ENCODE measurements at regions not wholly inside any gene's neighbourhood (a gene's known extent, or its start where the extent isn't known, plus 50 kb on each side); places are given as distances from the start of the nearest gene placed in this dataset.

DNA sequence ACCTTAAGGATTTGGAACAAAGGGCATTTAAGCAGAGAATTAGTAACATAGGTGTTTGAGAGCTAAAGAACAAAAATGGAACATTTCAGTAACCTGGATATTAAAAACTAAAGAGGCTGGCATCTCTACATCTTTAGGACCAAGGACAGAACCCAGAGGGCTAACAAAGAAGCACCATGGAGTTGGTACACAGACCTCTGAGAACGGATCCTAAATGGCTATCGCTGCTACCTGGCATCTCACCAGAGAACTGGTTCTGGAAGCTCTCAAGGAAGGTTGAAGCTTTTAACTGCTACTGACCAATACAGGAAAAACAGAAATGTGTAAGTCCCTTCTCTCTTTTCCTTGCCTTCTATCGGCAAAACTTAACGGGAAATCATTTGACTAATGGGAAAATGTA lies 118.4 kb upstream of the TLL1 start:
- no peak overlapping the region for H3K4me3 ChIP-seq
- intact Hi-C loops (cut with DNase I): no loop called here
- no peak for DNase-seq
- 91 to 93% methylated on average over 4 of the region's 4 CpGs for WGBS, 2 donors
- no peaks in the 10 kb centered on the region for H3K27me3 ChIP-seq
- no peaks in the 10 kb centered on the region for H3K36me3 ChIP-seq (replicated peaks in 1 of 2; ENCODE audit: insufficient read depth in 1 of 2, low read depth in 2 of 2)
- TF ChIP-seq, protein P1, sequence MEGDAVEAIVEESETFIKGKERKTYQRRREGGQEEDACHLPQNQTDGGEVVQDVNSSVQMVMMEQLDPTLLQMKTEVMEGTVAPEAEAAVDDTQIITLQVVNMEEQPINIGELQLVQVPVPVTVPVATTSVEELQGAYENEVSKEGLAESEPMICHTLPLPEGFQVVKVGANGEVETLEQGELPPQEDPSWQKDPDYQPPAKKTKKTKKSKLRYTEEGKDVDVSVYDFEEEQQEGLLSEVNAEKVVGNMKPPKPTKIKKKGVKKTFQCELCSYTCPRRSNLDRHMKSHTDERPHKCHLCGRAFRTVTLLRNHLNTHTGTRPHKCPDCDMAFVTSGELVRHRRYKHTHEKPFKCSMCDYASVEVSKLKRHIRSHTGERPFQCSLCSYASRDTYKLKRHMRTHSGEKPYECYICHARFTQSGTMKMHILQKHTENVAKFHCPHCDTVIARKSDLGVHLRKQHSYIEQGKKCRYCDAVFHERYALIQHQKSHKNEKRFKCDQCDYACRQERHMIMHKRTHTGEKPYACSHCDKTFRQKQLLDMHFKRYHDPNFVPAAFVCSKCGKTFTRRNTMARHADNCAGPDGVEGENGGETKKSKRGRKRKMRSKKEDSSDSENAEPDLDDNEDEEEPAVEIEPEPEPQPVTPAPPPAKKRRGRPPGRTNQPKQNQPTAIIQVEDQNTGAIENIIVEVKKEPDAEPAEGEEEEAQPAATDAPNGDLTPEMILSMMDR (IDR thresholded peaks at IDR 0.05): no peak
- no peak for TF ChIP-seq POLR2A (IDR thresholded peaks at IDR 0.05)
- no peaks in the 10 kb centered on the region for H3K4me1 ChIP-seq
- ATAC-seq: no peak
- H3K27ac ChIP-seq: no peak overlapping the region
- no peaks in the 10 kb centered on the region for H3K9me3 ChIP-seq

GRCh38 chr4:165756836-165757235 lies 116.2 kb upstream of the TLL1 start:
- Histone ChIP-seq H3K27ac (no peak overlapping the region), H3K4me1 (no peaks in the 10 kb centered on the region), H3K36me3 (replicated peaks in 1 of 2; ENCODE audit: insufficient read depth in 1 of 2, low read depth in 2 of 2) (no peaks in the 10 kb centered on the region), H3K27me3 (no peaks in the 10 kb centered on the region), H3K9me3 (no peaks in the 10 kb centered on the region), H3K4me3 (no peak overlapping the region)
- WGBS, 2 donors: 83 to 87% methylated on average over 1 of the region's 1 CpG
- DNase-seq: no peak
- no peak for ATAC-seq
- TF ChIP-seq, protein P1 (IDR thresholded peaks at IDR 0.05): no peak
- TF ChIP-seq POLR2A (IDR thresholded peaks at IDR 0.05): no peak
- intact Hi-C loops (cut with DNase I): no loop called here

- ATAC-seq: no peak
- intact Hi-C loops (cut with DNase I): no loop called here
- H3K27ac ChIP-seq: no peak overlapping the region
- TF ChIP-seq, protein P1 (IDR thresholded peaks at IDR 0.05): no peak
- no peak for TF ChIP-seq POLR2A (IDR thresholded peaks at IDR 0.05)
- no peaks in the 10 kb centered on the region for H3K27me3 ChIP-seq
- no peaks in the 10 kb centered on the region for H3K4me1 ChIP-seq
- 69 to 77% methylated on average over 3 of the region's 3 CpGs for WGBS, 2 donors
- no peak for DNase-seq
- no peak overlapping the region for H3K4me3 ChIP-seq
- no peaks in the 10 kb centered on the region for H3K9me3 ChIP-seq
- H3K36me3 ChIP-seq (replicated peaks in 1 of 2; ENCODE audit: insufficient read depth in 1 of 2, low read depth in 2 of 2): no peaks in the 10 kb centered on the region
Measured at GRCh38 chr4:165757451-165757850, 115.6 kb upstream of the TLL1 start.

DNA sequence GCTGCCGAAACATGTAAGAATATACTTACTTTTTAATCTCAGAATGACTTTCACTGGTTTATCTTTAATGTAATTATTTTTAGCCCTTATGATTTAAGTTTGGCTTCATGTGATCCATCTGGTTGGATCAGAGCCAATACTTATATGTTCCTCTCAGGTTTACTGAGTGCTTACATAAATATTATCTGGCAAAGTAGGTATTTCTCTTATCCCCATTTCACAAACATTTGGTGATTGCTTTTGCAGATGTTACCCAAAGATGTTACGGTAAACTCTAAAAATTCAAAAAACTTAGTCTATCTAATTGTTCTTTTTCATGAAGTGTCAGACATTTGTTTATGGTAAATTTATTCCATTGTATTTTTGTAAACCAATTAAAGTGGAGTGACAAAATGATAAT lies 115.0 kb upstream of the TLL1 start:
- Histone ChIP-seq H3K27ac (no peak overlapping the region), H3K27me3 (no peaks in the 10 kb centered on the region), H3K4me3 (no peak overlapping the region), H3K36me3 (replicated peaks in 1 of 2; ENCODE audit: insufficient read depth in 1 of 2, low read depth in 2 of 2) (no peaks in the 10 kb centered on the region), H3K9me3 (no peaks in the 10 kb centered on the region), H3K4me1 (no peaks in the 10 kb centered on the region)
- DNase-seq (no peak), ATAC-seq (no peak)
- WGBS, 2 donors: 78 to 87% methylated on average over 2 of the region's 2 CpGs
- TF ChIP-seq POLR2A (IDR thresholded peaks at IDR 0.05): no peak
- intact Hi-C loops (cut with DNase I): no loop called here

DNA sequence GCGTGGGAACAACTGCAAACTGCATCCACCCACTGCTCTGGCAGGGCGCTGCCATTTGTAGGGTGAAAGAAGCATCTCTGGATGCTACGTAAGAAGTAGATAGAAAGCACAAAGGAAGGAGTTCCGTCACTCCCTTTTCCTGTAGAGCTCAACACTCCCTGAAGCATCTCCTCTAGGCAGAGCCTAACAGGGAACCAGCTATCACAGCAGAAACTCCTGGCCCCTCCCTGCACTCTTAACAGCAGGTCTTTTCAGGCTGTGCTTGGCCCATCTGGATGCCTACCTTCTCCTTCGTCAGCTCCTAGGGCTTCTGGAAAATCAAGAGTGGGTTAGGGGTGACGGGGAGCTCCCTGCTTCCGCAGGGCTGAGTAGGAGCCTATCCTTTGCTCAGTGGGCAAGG lies 112.9 kb upstream of the TLL1 start:
- TF ChIP-seq POLR2A (IDR thresholded peaks at IDR 0.05): no peak
- TF ChIP-seq, protein P1 (IDR thresholded peaks at IDR 0.05): no peak
- intact Hi-C loops (cut with DNase I): no loop called here

More for the DNA sequence above, 112.9 kb upstream of the TLL1 start:
- Histone ChIP-seq H3K36me3 (replicated peaks in 1 of 2; ENCODE audit: insufficient read depth in 1 of 2, low read depth in 2 of 2) (no peaks in the 10 kb centered on the region), H3K4me3 (no peak overlapping the region), H3K4me1 (no peaks in the 10 kb centered on the region), H3K9me3 (no peaks in the 10 kb centered on the region), H3K27me3 (no peaks in the 10 kb centered on the region), H3K27ac (no peak overlapping the region)
- 87 to 100% methylated on average over 4 to 7 of the region's 7 CpGs for WGBS, 2 donors
- no peak for ATAC-seq
- no peak for DNase-seq
